ENCODE measurements at regions not wholly inside any gene's neighbourhood (a gene's known extent, or its start where the extent isn't known, plus 50 kb on each side); places are given as distances from the start of the nearest gene placed in this dataset.

DNA sequence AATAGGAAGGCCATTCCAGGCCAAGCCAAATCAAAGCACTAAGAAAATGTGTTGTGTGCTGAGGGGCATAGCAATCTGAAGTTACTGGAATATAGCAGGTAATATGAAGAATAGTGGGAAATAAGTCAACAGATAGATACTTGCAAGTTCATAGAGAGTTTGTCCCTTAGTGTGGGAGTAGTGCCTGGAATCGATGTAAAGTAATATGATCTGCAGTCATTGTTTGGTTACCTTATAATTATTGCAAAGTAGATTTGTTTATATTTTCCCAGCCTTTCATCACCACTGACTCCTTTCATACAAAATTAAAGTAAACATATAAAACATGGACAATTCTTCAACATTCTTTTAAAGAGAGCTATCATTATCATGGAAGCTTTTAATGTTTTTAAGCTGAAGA is 420.9 kb upstream of the NECTIN3 start:
- TF ChIP-seq, protein P1, sequence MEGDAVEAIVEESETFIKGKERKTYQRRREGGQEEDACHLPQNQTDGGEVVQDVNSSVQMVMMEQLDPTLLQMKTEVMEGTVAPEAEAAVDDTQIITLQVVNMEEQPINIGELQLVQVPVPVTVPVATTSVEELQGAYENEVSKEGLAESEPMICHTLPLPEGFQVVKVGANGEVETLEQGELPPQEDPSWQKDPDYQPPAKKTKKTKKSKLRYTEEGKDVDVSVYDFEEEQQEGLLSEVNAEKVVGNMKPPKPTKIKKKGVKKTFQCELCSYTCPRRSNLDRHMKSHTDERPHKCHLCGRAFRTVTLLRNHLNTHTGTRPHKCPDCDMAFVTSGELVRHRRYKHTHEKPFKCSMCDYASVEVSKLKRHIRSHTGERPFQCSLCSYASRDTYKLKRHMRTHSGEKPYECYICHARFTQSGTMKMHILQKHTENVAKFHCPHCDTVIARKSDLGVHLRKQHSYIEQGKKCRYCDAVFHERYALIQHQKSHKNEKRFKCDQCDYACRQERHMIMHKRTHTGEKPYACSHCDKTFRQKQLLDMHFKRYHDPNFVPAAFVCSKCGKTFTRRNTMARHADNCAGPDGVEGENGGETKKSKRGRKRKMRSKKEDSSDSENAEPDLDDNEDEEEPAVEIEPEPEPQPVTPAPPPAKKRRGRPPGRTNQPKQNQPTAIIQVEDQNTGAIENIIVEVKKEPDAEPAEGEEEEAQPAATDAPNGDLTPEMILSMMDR (IDR thresholded peaks at IDR 0.05; ENCODE audit: insufficient read depth, low read length): no peak
- TF ChIP-seq POLR2AphosphoS5 (IDR thresholded peaks at IDR 0.05; ENCODE audit: low read depth): no peak
- no peak for TF ChIP-seq GABPA (IDR thresholded peaks at IDR 0.05; ENCODE audit: low read depth)
- TF ChIP-seq, protein P2, sequence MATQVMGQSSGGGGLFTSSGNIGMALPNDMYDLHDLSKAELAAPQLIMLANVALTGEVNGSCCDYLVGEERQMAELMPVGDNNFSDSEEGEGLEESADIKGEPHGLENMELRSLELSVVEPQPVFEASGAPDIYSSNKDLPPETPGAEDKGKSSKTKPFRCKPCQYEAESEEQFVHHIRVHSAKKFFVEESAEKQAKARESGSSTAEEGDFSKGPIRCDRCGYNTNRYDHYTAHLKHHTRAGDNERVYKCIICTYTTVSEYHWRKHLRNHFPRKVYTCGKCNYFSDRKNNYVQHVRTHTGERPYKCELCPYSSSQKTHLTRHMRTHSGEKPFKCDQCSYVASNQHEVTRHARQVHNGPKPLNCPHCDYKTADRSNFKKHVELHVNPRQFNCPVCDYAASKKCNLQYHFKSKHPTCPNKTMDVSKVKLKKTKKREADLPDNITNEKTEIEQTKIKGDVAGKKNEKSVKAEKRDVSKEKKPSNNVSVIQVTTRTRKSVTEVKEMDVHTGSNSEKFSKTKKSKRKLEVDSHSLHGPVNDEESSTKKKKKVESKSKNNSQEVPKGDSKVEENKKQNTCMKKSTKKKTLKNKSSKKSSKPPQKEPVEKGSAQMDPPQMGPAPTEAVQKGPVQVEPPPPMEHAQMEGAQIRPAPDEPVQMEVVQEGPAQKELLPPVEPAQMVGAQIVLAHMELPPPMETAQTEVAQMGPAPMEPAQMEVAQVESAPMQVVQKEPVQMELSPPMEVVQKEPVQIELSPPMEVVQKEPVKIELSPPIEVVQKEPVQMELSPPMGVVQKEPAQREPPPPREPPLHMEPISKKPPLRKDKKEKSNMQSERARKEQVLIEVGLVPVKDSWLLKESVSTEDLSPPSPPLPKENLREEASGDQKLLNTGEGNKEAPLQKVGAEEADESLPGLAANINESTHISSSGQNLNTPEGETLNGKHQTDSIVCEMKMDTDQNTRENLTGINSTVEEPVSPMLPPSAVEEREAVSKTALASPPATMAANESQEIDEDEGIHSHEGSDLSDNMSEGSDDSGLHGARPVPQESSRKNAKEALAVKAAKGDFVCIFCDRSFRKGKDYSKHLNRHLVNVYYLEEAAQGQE (IDR thresholded peaks at IDR 0.05; ENCODE audit: insufficient replicate concordance, low read depth): no peak
